ENCODE measurements at regions not wholly inside any gene's neighbourhood (a gene's known extent, or its start where the extent isn't known, plus 50 kb on each side); places are given as distances from the start of the nearest gene placed in this dataset.

GRCh38 chr12:97038834-97039233 lies 131.8 kb downstream of the NEDD1 start:
- intact Hi-C loops (cut with micrococcal nuclease): no loop called here
- Histone ChIP-seq H3K27ac (ENCODE audit: low read depth in 1 of 2, low read length in 2 of 2) (no peak overlapping the region), H3K27me3 (ENCODE audit: control insufficient read depth in 2 of 2, insufficient read depth in 2 of 2, low read length in 2 of 2) (no peaks in the 10 kb centered on the region), H3K36me3 (replicated peaks in 1 of 2; ENCODE audit: control insufficient read depth in 1 of 2, insufficient read depth in 2 of 2, low read length in 2 of 2) (no peaks in the 10 kb centered on the region), H3K79me2 (ENCODE audit: insufficient read depth, low read length) (no peaks in the 10 kb centered on the region), H3K9me3 (replicated peaks in 1 of 2; ENCODE audit: control insufficient read depth in 1 of 2, insufficient read depth in 1 of 2, low read length in 2 of 2) (peaks cover 0 to 5% of the 10 kb centered on the region in 2 donors), H3K4me2 (replicated peaks; ENCODE audit: extremely low read depth, low read length, poor library complexity, severe bottlenecking) (no peak overlapping the region), H2AFZ (ENCODE audit: insufficient read depth, low read depth, low read length, poor library complexity, severe bottlenecking) (no peak overlapping the region), H3K4me1 (ENCODE audit: control insufficient read depth in 1 of 2, insufficient read depth in 2 of 2, low read length in 2 of 2) (no peaks in the 10 kb centered on the region), H3K4me3 (replicated peaks in 1 of 3; ENCODE audit: low read depth in 2 of 3, low read length in 3 of 3) (no peak overlapping the region), H3K9ac (ENCODE audit: insufficient read depth, low read length, poor library complexity, severe bottlenecking) (no peak overlapping the region), H4K20me1 (ENCODE audit: insufficient read depth, low read length) (no peaks in the 10 kb centered on the region)
- no peak for TF ChIP-seq CTCF (IDR thresholded peaks at IDR 0.05)
- no peak for DNase-seq
- Mint-ChIP-seq H3K27me3 (ENCODE audit: low read depth in 3 of 3) (no peaks in the 10 kb centered on the region), H3K4me1 (no peaks in the 10 kb centered on the region), H3K9me3 (peaks cover 0 to 24% (median 5%) of the 10 kb centered on the region in 7 donors), H3K4me3 (no peak overlapping the region), H3K27ac (no peak overlapping the region), H3K36me3 (no peaks in the 10 kb centered on the region)
- WGBS (ENCODE audit: insufficient coverage): 86% methylated on average over 3 of the region's 4 CpGs

- peaks cover 0 to 13% (median 3%) of the 10 kb centered on the region in 7 donors for H3K9me3 Mint-ChIP-seq
Observed at GRCh38 chr12:97046901-97047300, 139.8 kb downstream of the NEDD1 start.

More at GRCh38 chr12:97046901-97047300, 139.8 kb downstream of the NEDD1 start:
- Histone ChIP-seq H3K4me3 (replicated peaks in 1 of 3; ENCODE audit: low read depth in 2 of 3, low read length in 3 of 3) (no peak overlapping the region), H3K27ac (ENCODE audit: low read depth in 1 of 2, low read length in 2 of 2) (no peak overlapping the region), H3K9ac (ENCODE audit: insufficient read depth, low read length, poor library complexity, severe bottlenecking) (no peak overlapping the region), H3K9me3 (replicated peaks in 1 of 2; ENCODE audit: control insufficient read depth in 1 of 2, insufficient read depth in 1 of 2, low read length in 2 of 2) (no peaks in the 10 kb centered on the region), H3K4me1 (ENCODE audit: control insufficient read depth in 1 of 2, insufficient read depth in 2 of 2, low read length in 2 of 2) (no peaks in the 10 kb centered on the region), H3K36me3 (replicated peaks in 1 of 2; ENCODE audit: control insufficient read depth in 1 of 2, insufficient read depth in 2 of 2, low read length in 2 of 2) (no peaks in the 10 kb centered on the region), H2AFZ (ENCODE audit: insufficient read depth, low read depth, low read length, poor library complexity, severe bottlenecking) (no peak overlapping the region), H3K79me2 (ENCODE audit: insufficient read depth, low read length) (no peaks in the 10 kb centered on the region), H3K27me3 (ENCODE audit: control insufficient read depth in 2 of 2, insufficient read depth in 2 of 2, low read length in 2 of 2) (no peaks in the 10 kb centered on the region), H3K4me2 (replicated peaks; ENCODE audit: extremely low read depth, low read length, poor library complexity, severe bottlenecking) (no peak overlapping the region), H4K20me1 (ENCODE audit: insufficient read depth, low read length) (no peaks in the 10 kb centered on the region)
- no peaks in the 10 kb centered on the region for H3K4me1 Mint-ChIP-seq
- no peak for TF ChIP-seq CTCF (IDR thresholded peaks at IDR 0.05)
- no peaks in the 10 kb centered on the region for H3K36me3 Mint-ChIP-seq
- no peak overlapping the region for H3K27ac Mint-ChIP-seq
- H3K4me3 Mint-ChIP-seq: no peak overlapping the region
- no peak for DNase-seq
- H3K27me3 Mint-ChIP-seq (ENCODE audit: low read depth in 3 of 3): peaks cover 0 to 3% (median 0%) of the 10 kb centered on the region in 3 donors
- no CpG with 5 or more reads among the region's 1 CpG for WGBS (ENCODE audit: insufficient coverage)
- intact Hi-C loops (cut with micrococcal nuclease): no loop called here
